ENCODE measurements at regions not wholly inside any gene's neighbourhood (a gene's known extent, or its start where the extent isn't known, plus 50 kb on each side); places are given as distances from the start of the nearest gene placed in this dataset.

GRCh38 chr9:78821126-78821822, 524.3 kb downstream of the PSAT1 start:
- peak; percentile 39 for DNase-seq

DNA sequence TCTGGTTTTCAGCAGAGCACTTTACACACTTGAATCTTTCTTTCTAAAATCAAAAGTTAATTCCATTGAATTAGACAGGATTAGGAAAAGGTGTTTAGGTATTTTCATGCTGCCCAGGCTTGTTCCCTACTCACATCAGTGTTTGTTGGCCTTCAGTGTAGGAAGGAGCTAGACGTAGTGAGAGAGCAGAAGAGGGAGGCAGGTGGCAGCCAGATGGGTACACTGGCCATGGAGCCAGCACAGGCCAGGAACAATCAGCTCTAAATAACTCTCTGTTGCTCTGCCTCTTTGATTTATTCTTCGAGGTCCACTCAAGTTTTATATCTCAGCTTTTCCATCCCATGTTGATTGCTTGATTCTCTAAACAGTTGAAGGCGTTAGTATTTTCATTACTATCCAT, 529.6 kb downstream of the PSAT1 start:
- no peak for DNase-seq

GRCh38 chr9:78828521-78828920, 531.6 kb downstream of the PSAT1 start:
- DNase-seq = no peak

- DNase-seq = no peak
These were observed 533.4 kb downstream of the PSAT1 start for GRCh38 chr9:78830301-78830700.

DNA sequence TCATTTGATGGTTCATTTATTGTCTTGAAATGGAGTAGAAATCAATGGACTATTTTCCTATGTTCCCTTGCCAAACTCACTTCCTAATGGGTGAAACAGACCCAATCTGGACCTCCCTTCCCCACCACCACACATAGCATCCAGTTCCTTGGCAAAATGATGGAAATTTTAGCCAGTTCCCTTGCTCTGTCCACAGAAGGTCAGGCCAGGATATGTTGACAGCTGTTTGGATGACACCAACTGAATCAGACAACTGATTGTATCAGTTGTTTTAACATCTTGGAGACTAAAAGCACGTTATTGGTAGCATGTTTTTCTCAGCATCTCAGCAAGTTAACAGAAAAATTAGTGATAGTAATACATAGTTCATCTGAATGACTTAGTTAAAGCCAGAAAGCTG, 534.8 kb downstream of the PSAT1 start:
- no peak for DNase-seq

GRCh38 chr9:78835928-78836450, 539.1 kb downstream of the PSAT1 start:
- DNase-seq = no peak

DNA sequence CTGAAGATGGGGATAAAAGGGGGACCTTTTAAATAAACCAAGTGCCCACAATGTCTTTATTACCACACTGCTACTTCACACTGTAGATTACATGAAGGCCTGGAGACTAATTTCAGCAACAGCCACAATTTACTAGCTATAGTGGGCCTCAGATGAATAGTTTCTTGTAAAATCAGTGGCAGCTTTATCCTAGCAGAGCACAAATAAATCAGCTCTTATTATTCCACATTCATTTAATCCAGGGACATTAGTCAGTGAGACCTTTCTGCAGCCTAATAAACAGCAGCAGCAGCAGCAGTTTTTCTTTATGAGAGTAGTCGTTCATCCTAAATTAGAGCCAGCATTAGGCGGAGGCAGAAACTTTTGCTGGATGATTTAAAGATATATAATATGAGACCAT, 542.3 kb downstream of the PSAT1 start:
- DNase-seq = no peak

GRCh38 chr9:78848061-78848460, 551.1 kb downstream of the PSAT1 start:
- DNase-seq = no peak

DNA sequence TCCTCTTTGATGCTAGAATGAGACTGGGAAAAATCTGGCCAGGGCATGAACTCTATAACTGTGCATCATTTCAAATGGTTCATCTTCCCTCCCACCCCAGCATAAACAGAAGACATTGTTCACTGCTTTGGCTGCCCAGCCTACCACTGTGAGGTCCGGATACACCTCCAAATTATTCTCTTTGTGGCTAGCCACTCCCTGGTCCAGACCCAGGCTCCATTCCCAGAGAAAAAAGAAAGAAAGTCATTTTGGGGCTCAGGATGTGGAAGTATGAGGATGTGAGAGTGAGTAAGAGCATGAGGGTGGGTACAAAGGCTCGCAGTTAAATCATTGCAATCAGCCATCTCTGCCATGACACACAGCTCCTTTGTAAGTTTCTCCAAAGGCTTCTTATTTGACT, 559.2 kb downstream of the PSAT1 start:
- no peak for DNase-seq

DNA sequence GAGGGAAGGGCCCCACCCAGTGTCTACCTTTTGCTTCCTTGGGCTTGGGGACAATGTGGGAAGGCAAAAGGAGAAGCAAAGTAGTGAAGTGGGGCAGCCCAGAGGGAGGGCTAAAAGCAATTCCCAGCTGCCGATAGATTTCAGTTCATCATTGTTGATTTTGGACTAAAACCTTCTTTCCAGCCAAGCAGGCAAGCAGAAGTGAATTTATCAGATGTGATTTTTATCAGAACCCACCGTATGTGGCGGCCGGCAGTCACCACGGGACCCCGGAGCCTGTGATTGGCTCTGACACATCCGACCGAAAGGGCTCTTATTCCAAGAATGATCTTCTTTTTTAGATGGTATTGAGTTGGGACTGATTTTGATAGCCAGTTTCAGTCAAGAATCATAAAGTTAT, 559.9 kb downstream of the PSAT1 start:
- no peak for DNase-seq

- DNase-seq = no peak
These were observed 560.7 kb downstream of the PSAT1 start for GRCh38 chr9:78857373-78858225.

- DNase-seq = no peak
These were observed 561.3 kb downstream of the PSAT1 start for GRCh38 chr9:78858266-78858665.

DNA sequence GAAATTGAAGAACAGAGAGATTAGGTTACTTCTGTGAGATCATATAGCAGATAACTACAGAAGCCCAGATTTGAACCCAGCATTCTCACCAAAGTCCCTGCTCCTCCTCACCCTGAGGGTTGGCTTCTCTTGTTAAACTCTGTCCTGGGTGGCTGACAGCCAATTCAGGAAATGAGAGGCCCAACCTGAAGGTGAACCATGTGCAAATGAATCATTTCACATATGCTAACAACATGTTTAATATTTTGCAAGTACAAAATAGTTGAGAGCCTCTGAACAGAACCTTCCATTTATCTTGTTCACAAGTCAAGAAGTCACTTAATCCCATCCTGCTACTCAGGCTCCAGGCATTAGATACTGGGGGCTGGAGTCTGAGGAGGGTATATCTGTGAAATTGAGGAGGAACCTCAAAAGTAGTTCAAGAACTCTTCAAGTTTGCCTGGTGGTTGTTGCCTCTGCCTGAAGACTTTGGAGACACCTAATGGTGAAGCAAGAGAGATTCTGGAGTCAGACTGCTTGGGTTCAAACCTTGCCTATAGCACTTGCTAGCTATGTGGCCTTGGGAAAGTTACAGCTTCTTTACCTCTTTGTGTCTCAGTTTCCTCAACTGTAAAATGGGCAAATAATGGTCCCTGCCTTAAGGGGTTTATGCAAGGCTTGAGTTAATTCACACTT, 564.0 kb downstream of the PSAT1 start:
- DNase-seq = no peak

DNA sequence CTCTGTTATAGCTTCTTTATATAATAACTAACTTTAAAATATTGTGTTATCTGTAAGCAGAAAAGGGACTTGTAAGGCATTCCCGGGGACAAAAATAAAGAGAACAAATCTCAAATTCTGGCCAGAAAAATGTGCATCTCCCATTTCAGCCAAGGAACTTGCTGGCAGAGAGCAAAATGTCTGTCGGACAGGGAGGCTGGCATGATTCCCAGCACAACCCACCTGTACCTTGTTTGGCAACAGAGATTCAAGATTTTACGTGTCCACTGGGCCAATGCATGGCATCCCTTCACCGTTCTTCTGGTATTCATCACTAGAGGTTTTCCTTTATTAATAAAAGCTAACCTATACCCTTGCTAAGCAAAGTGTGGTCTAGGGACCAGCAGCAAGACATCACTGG, 566.6 kb downstream of the PSAT1 start:
- no peak for DNase-seq

DNA sequence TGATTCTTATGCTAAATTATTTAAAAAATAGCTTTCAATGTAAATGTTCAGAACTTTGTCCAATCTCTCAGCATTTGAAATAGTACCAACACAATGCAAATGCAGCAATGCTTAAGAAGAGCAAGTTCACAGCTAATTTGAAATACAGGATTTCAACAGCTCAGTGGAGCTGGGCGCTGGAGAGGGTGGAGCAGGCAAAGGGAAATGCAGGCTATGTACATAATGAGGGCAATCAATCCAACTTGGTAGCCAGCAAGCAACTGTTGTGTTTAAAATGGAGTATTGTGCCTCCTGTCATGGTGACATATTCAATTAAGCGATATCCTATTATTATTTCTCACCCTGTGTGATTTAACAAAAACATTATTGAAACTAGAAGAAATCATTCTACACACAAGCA, 568.8 kb downstream of the PSAT1 start:
- no peak for DNase-seq

DNA sequence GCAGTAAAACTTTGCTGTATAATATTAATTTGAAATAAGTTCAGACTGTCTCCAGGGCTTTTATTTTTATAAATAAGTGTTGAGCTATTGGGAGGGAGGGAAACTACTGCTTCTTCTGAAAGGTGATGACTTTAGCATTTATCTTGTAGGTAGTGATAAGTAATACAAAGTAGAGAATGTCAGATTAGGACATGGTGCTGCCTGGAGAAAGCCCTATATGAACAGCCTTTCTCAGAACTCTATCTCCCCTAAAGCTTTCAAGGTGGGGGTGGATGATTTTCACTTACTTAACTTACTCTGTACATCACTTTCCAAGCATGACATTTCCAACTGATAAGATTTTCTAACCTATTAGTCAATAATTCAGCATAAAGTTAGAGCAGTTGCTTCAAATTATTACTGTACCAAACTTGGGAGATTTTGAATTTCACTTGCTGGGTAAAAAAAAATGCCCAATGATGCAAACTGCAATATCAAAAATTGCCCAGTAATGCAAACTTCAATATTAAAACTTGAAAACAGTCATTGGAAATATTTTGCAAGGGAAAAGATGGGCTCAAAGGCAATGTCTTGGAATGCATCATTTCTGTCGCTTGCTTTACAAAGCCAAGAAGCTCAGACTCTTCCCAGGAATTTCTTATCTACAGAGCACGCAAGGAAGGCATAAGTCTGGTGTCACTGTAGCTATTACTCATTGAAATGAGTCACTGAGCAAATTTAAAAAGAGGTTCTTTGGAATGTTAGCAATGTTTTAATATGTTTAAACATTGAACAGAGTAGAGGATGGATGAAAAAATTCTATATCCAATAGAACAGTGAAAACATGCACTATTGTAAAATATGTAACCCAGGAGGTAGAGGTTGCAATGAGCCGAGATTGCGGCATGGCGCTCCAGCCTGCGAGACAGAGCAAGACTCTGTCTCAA, 569.5 kb downstream of the PSAT1 start:
- DNase-seq = no peak

DNA sequence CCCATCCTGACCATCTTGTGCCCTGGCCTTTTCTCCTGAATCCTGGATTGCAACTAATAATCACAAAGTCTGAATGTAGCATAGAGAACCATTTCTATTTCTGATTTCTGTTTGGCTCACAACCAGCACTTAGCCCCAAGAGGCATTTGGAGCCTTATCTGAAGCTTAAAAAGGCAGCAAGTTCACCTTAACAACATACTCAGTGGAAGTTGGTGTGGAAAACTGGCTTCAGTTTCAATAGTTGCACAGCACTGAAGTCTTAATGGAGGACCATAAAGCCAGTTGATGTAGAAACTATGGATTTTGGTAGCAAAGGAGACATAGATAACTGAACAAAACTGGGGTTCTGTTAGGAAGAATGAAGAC, 574.1 kb downstream of the PSAT1 start:
- DNase-seq = no peak

GRCh38 chr9:78871452-78872331, 574.8 kb downstream of the PSAT1 start:
- no peak for DNase-seq

DNA sequence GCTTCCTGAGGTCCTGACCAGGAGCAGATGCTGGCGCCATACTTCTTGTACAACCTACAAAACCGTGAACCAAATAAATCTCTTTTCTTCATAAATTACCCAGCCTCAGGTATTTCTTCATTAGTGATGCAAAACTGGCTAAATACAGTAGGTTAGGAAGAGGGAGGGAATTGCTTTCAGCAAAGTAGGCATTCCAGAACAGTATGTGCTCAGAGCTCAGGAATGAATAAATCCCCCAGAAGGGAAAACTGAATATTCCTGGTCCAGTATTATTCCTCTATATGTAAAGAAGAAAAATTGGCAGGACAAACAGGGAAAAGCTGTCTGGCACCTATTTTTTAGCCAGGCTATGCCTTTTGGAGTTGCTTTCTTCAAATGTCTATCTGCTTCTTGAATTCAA, 577.1 kb downstream of the PSAT1 start:
- DNase-seq = no peak

- DNase-seq = no peak
These were observed 582.6 kb downstream of the PSAT1 start for GRCh38 chr9:78879324-78880100.

- DNase-seq = no peak
These were observed 584.4 kb downstream of the PSAT1 start for GRCh38 chr9:78881295-78881694.

All from activated CD4-positive, alpha-beta T cell treated with anti-CD3 and anti-CD28 coated beads, Interleukin-10, Interleukin-2, amounts not matched to agents 100 ng/mL and 50 ng/mL, durations not matched to agents 16 hours and 8 hours (primary cell).